PC-3 (cell line): ENCODE measurements at regions not wholly inside any gene's neighbourhood (a gene's known extent, or its start where the extent isn't known, plus 50 kb on each side); places are given as distances from the start of the nearest gene placed in this dataset.

ENCODE experiments used
- ATAC-seq: fragments of 200-7000 bp; cut with Tn5 transposase; 2 replicates; pipeline ENCODE4 v1.9.1; 2020; ENCODE audit warnings: mild to moderate bottlenecking, moderate library complexity
- BruUV-seq: library from RNA; stranded (reverse); fragments of 400-500 nt; replicated peaks from 2 replicates; lab custom pipeline; 2021; lab: Mats Ljungman, UMichigan
- CTCF ChIA-PET: fragments of 300-600 bp; sonication (Branson Sonifier 250); formaldehyde crosslinking; loops from one replicate; lab custom pipeline; 2022; ENCODE audit warnings: antibody characterized with exemption; lab: Charles Lee
- POLR2A ChIA-PET: fragments of 300-600 bp; sonication (Branson Sonifier 250); formaldehyde crosslinking; loops from one replicate; lab custom pipeline; 2022; ENCODE audit warnings: antibody characterized with exemption; ENCODE audit not compliant: unreplicated experiment; lab: Charles Lee
- DNase-seq: peaks from one replicate; pipeline ENCODE4 v3.0.0-alpha.2; 2015
- H2AFZ ChIP-seq: fragments of 300-600 bp; sonication (generic); 2 replicates; pipeline ENCODE4 v1.6.0; 2016; ENCODE audit warnings: antibody characterized with exemption, low read length
- H3F3A ChIP-seq: fragments of 300-600 bp; sonication (generic); one replicate; pipeline ENCODE4 v1.6.0; 2017; ENCODE audit warnings: antibody characterized with exemption, low read length, control low read depth, mild to moderate bottlenecking; ENCODE audit not compliant: unreplicated experiment
- H3K27ac ChIP-seq: fragments of 300-600 bp; sonication (generic); 2 replicates; pipeline ENCODE4 v1.5.1; 2016; ENCODE audit warnings: mild to moderate bottlenecking, low read length
- H3K27me3 ChIP-seq: fragments of 300-600 bp; sonication (generic); 2 replicates; pipeline ENCODE4 v1.6.1; 2016; ENCODE audit warnings: low read length, mixed read lengths
- H3K36me3 ChIP-seq: fragments of 300-600 bp; sonication (generic); 2 replicates; pipeline ENCODE4 v1.6.1; 2016; ENCODE audit warnings: low read depth, mixed run types, low read length, mixed read lengths
- H3K4me1 ChIP-seq: fragments of 300-600 bp; sonication (generic); 2 replicates; pipeline ENCODE4 v1.5.1; 2016; ENCODE audit warnings: low read length; ENCODE audit not compliant: insufficient read depth
- H3K4me2 ChIP-seq: fragments of 300-600 bp; sonication (generic); 2 replicates; pipeline ENCODE4 v1.6.0; 2016; ENCODE audit warnings: low read length
- H3K4me3 ChIP-seq: fragments of 300-600 bp; sonication (generic); 2 replicates; pipeline ENCODE4 v1.5.1; 2016; ENCODE audit warnings: mild to moderate bottlenecking, low read length, mixed read lengths
- H3K79me2 ChIP-seq: fragments of 300-600 bp; sonication (generic); 2 replicates; pipeline ENCODE4 v1.6.1; 2017; ENCODE audit warnings: low read length, mixed read lengths
- H3K9ac ChIP-seq: fragments of 300-600 bp; sonication (generic); 2 replicates; pipeline ENCODE4 v1.6.0; 2016; ENCODE audit warnings: mild to moderate bottlenecking, low read length
- H3K9me2 ChIP-seq: fragments of 300-600 bp; sonication (generic); replicated peaks from 2 replicates; pipeline ENCODE4 v1.6.1; 2016; ENCODE audit warnings: mixed run types, low read length, mixed read lengths
- H3K9me3 ChIP-seq: fragments of 300-600 bp; sonication (generic); 2 replicates; pipeline ENCODE4 v1.6.1; 2016; ENCODE audit warnings: low read length, mixed read lengths
- H4K20me1 ChIP-seq: fragments of 300-600 bp; sonication (generic); 2 replicates; pipeline ENCODE4 v1.6.1; 2016; ENCODE audit warnings: low read length, mixed read lengths
- EZH2 ChIP-seq: fragments of 300-600 bp; sonication (generic); IDR thresholded peaks from one replicate; pipeline ENCODE4 v1.6.1; 2017; ENCODE audit warnings: antibody characterized with exemption, mild to moderate bottlenecking, low read length; ENCODE audit not compliant: unreplicated experiment
- EZH2phosphoT487 ChIP-seq: fragments of 300-600 bp; sonication (generic); IDR thresholded peaks from 2 replicates; pipeline ENCODE4 v1.6.1; 2018; ENCODE audit warnings: mild to moderate bottlenecking, antibody characterized with exemption, low read length, borderline replicate concordance
- intact Hi-C: fragments of 100-400 bp; cut with micrococcal nuclease; formaldehyde crosslinking; loops from 2 replicates; pipeline ENCODE4 v1.9.0; 2023
- TF ChIP-seq, protein P1 (sequence below): fragments of 300-600 bp; sonication (generic); conservative IDR thresholded peaks from 2 replicates; pipeline ENCODE4 v1.5.1; 2017; ENCODE audit warnings: antibody characterized with exemption, low read depth, mild to moderate bottlenecking, low read length

DNA sequence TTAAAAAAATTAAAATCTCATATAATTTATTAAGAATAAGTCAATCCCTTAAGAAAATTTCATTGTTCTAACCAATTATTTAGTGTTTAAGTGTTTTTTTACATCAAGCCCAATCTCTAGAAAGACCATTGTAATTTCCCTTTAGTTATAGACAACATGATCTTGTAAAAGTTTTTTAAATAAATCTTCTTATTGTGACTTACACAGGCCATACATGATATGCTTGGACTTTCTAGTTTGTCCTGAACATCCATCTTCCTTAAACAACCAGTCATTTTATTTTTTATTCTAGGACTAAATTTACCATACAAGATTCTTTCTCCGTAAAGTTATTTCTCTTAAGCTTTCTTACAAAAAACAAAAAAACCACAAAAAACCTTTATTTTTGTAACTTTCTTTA is 126.5 kb upstream of the MAST4 start:
- Histone ChIP-seq H3K9me3 (no peaks in the 10 kb centered on the region), H3F3A (no peaks in the 10 kb centered on the region), H3K4me3 (no peak overlapping the region), H3K27me3 (no peaks in the 10 kb centered on the region), H3K4me2 (no peak overlapping the region), H3K9ac (no peak overlapping the region), H3K36me3 (no peaks in the 10 kb centered on the region), H3K9me2 (no peaks in the 10 kb centered on the region), H2AFZ (no peak overlapping the region), H3K4me1 (no peaks in the 10 kb centered on the region), H3K27ac (no peak overlapping the region), H3K79me2 (no peaks in the 10 kb centered on the region), H4K20me1 (no peaks in the 10 kb centered on the region)
- DNase-seq (no peak), ATAC-seq (no peak)
- POLR2A ChIA-PET = no interaction called here
- BruUV-seq = no TSS peak
- no peak for TF ChIP-seq EZH2
- no peak for TF ChIP-seq EZH2phosphoT487
- TF ChIP-seq, protein P1, sequence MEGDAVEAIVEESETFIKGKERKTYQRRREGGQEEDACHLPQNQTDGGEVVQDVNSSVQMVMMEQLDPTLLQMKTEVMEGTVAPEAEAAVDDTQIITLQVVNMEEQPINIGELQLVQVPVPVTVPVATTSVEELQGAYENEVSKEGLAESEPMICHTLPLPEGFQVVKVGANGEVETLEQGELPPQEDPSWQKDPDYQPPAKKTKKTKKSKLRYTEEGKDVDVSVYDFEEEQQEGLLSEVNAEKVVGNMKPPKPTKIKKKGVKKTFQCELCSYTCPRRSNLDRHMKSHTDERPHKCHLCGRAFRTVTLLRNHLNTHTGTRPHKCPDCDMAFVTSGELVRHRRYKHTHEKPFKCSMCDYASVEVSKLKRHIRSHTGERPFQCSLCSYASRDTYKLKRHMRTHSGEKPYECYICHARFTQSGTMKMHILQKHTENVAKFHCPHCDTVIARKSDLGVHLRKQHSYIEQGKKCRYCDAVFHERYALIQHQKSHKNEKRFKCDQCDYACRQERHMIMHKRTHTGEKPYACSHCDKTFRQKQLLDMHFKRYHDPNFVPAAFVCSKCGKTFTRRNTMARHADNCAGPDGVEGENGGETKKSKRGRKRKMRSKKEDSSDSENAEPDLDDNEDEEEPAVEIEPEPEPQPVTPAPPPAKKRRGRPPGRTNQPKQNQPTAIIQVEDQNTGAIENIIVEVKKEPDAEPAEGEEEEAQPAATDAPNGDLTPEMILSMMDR = no peak
- intact Hi-C loops = no loop called here
- CTCF ChIA-PET = no interaction called here

DNA sequence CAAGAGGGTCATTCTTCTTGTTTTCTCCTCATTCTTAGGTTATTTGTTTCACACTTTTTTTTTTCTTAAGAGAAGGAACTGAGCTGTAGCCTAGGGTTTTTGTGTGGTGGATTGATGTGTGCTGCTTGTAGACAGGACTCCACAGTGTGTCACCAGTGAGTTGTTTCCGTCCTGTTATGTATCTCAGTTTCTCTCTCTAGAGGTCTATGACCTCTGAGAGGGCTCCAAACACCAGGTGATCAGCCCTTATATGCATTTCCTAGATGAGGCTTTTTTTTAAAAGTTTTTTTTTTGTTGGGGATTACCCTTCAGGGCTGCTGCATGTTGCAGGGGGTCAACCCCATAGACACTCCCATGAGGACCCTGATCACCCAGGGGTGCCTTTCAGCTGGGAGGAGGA is 124.2 kb upstream of the MAST4 start:
- no peak for TF ChIP-seq EZH2
- TF ChIP-seq, protein P1 = no peak
- Histone ChIP-seq H3K36me3 (no peaks in the 10 kb centered on the region), H4K20me1 (no peaks in the 10 kb centered on the region), H3K9ac (no peak overlapping the region), H3K9me3 (no peaks in the 10 kb centered on the region), H3F3A (no peaks in the 10 kb centered on the region), H3K27ac (no peak overlapping the region), H3K4me2 (no peak overlapping the region), H3K4me3 (no peak overlapping the region), H2AFZ (no peak overlapping the region), H3K27me3 (no peaks in the 10 kb centered on the region), H3K4me1 (no peaks in the 10 kb centered on the region), H3K79me2 (no peaks in the 10 kb centered on the region), H3K9me2 (no peaks in the 10 kb centered on the region)
- BruUV-seq = no TSS peak
- ATAC-seq = no peak
- intact Hi-C loops = no loop called here
- POLR2A ChIA-PET = no interaction called here
- CTCF ChIA-PET = no interaction called here
- DNase-seq = no peak

DNA sequence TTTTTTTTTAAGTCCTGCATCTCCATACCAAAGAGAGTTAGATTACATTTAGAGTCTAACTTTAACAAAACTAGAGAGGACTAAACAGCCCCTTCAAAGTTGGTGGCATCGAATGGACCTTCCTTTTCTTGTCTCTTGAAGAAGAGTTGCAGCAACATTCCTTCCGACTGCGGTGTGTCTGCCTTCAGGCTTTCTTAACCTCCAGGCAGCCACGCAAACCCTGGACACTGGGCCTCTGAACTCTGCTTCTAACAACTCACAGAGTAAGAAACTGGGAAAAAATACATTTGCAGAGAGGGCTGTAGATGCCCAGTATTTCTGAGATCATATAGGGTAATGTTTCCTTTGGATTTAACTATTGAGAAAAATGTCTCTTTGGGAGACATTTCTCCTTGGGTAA is 120.5 kb upstream of the MAST4 start:
- BruUV-seq = no TSS peak
- CTCF ChIA-PET = no interaction called here

More for the DNA sequence above, 120.5 kb upstream of the MAST4 start:
- H4K20me1 ChIP-seq = no peaks in the 10 kb centered on the region
- no peaks in the 10 kb centered on the region for H3K9me3 ChIP-seq
- no peak overlapping the region for H3K27ac ChIP-seq
- H3K4me3 ChIP-seq = no peak overlapping the region
- no peaks in the 10 kb centered on the region for H3K36me3 ChIP-seq
- TF ChIP-seq, protein P1 = no peak
- no peak for TF ChIP-seq EZH2phosphoT487
- no peak for TF ChIP-seq EZH2
- no peaks in the 10 kb centered on the region for H3K9me2 ChIP-seq
- no peaks in the 10 kb centered on the region for H3K27me3 ChIP-seq
- DNase-seq (no peak), ATAC-seq (no peak)
- no peaks in the 10 kb centered on the region for H3F3A ChIP-seq
- H3K4me2 ChIP-seq = no peak overlapping the region
- no peak overlapping the region for H3K9ac ChIP-seq
- no peak overlapping the region for H2AFZ ChIP-seq
- H3K79me2 ChIP-seq = no peaks in the 10 kb centered on the region
- no peaks in the 10 kb centered on the region for H3K4me1 ChIP-seq
- intact Hi-C loops = no loop called here
- POLR2A ChIA-PET = no interaction called here
